HG02642 (cell line): ENCODE measurements at regions not wholly inside any gene's neighbourhood (a gene's known extent, or its start where the extent isn't known, plus 50 kb on each side); places are given as distances from the start of the nearest gene placed in this dataset.
A peak's percentile ranks its signal among the peaks of the same experiment; 100 is the strongest.

ENCODE experiments used
- ATAC-seq: cut with Tn5 transposase; IDR thresholded peaks from one replicate; pipeline ENCODE4 v1.9.1; 2021; ENCODE audit warnings: mild to moderate bottlenecking; ENCODE audit not compliant: unreplicated experiment, poor library complexity

- no peak for ATAC-seq
Measured at GRCh38 chr7:121575194-121575765, 179.2 kb upstream of the FAM3C start.

GRCh38 chr7:121574109-121574508 is 178.0 kb upstream of the FAM3C start:
- ATAC-seq = no peak

DNA sequence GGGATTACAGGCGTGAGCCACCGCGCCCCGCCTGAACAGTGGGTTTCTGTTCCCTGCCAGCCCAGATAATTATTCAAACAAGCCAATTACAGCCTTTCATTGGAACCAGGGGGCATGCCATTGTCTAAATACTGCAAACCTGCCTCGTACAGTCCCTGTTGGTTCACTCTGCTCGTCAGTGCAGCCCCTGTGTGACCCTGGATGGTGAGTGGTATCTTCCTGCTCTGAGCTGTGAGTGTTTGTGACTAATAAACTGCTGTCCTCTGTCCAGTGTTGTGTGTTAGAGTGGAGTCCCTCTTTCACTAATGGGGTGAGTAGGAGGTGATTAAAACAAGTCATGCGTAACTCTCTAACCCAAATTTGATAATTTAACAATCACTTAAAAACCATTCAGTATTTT is 176.5 kb upstream of the FAM3C start:
- no peak for ATAC-seq

DNA sequence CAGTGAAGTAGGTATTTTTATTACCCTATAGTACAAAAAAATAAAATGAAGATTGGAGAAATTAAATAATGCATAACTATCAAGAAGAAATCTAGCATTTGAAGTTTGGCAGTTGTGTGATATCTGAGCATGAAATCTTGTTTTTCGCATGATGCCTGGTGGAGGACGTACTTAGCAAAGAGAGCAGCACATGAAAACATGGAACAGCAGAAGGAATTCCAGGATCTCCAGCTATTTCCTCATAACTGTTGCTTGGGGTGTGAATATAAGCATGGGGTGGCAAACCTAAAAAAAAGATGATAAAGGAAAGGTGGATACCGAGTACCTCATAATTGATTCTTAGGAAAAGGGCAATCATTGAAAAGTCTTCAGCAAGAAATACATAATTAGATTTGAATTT is 174.3 kb upstream of the FAM3C start:
- no peak for ATAC-seq

GRCh38 chr7:121563177-121563576 is 167.1 kb upstream of the FAM3C start:
- ATAC-seq = no peak

DNA sequence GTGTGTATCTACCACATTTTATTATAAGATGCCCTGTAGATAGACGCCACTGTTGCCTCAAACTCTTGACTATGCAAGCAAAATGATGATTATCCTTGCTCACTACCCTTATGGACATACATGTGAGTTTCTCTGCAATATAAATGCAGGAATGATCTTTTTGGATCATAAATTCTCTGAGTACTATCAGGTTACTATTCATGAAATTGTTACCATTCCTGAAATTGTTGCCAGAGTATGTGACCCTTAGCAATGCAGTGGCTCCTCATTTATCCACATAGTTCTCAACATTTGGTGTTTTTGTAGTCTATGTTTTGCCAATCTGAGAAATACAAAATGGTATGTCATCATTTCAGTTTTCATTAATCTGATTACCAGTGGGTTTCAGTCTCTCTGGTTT is 166.2 kb upstream of the FAM3C start:
- no peak for ATAC-seq

DNA sequence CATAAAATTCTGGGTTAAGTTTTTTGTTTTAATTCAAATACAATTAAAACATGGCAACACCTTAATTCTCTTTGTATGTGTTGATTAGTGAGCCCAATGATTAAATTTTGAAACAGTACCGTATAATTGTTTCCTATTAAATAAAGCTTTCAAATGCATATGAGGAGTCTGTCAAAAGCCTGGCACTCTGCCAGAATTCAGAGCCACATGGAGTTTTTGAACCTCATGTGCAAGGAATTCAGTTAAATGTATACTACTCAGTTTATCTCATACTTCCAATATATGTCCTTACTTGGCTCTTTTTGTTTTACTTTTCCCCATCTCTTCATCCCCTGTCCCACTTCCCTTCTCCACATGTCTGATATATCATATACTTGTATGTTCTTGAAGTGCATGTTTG is 165.6 kb upstream of the FAM3C start:
- ATAC-seq = no peak

DNA sequence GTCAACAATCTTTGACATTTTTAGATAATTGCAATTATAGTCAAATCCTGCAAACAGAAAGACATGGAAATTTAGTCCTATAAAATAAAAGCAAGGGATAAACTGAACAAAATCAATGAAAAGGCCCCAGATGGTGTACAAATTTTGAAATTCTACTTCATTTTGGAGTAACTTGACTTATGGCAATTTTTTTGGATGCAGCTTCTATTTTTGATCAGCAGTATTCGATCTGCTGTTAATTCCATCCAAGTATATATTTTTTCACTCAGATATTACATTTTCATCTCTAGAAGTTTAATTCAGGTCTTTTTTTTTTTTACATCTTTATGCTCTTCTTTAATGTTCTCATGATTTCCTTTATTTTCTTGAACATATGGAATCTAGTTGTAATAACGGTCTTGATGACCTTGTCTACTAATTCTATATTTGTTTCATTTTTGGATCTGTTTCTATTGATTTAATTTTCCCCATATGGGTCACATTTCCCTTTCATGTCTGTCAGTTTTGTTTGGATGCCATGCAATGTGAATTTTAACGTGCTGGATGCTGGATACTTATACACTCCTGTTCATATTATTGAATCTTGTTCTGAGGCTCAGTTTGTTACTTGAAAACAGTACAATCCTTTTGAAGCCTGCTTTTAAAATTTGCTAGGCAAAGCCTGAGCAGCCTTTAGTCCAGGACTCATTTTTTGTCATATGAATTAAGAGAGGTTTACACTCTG is 164.3 kb upstream of the FAM3C start:
- ATAC-seq = no peak

DNA sequence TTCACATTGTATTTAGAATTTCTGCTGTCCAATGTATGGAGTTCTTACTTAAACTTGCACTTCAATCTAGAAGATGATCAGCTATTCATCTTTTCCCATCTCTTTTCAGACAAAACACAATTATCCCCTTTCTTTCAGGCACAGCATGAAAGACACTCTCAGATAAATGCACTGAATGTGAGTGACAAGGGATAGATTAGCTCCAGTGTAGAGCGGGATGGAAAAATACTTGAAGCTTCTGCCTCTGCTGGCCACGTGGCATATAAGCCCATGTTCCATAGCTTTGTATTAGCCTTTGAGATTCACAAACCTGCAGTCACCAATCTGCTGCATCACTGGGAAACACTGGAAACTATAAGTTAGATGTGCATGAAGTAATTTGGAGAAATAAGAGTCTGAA is 162.2 kb upstream of the FAM3C start:
- ATAC-seq = no peak

DNA sequence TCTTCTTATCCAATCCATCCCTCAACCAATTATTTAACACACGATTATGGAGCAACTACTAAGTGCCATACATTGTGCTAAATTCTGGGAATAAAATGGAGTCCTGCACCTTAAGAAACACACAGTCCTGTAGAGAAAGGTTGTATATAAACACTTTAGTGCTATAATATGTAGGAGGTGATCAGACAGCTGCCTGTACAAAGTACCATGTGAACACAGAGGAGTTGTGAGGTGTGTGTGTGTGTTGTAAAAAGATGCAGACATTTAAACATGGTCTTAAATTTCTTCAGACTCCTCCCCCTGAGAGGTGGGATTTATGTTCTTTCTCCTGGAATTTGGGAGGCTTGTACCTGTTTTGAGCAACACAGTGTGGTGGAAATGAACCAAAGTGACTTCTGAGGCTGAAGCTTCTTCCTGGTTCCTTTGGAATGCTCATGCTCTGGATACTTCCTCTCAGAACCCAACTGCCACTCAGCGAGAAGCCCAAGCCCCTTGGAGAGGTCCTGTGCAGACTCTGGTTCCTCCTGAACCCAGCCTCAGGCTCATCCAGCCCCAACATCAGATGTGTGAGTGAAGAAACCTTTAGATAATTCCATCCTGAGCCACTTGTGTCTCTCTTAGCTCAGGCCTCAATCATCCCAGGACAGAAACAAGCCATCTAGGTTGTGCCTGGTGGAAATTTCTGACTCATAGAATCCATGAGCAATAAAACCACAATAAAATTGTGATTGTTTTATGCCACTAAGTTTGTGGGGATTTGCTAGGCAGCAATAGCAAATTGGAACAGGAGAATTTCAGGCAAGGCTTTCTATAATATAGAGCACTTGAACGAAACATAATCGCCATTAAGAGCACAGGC is 161.2 kb upstream of the FAM3C start:
- ATAC-seq = no peak

DNA sequence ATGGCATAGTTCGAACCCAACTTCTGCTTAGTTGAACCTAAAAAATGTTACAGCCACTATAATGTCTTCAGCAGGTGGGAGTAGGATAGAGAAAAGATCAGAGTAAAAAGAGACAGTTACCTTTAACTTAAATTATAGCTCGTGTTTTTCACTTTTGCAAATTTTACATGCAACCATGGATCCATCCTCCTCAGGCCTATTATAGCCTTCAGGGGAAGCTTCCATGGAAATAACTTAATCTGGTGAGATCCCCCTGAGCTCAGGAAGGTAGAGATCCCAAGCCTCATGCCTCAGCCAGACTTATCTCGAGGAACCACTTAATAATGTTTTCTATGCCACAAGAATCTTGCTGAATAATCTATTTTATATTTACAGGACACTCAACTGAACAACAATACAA is 159.4 kb upstream of the FAM3C start:
- ATAC-seq = no peak

- peak; percentile 72 for ATAC-seq
Measured at GRCh38 chr7:121547544-121548092, 151.5 kb upstream of the FAM3C start.

DNA sequence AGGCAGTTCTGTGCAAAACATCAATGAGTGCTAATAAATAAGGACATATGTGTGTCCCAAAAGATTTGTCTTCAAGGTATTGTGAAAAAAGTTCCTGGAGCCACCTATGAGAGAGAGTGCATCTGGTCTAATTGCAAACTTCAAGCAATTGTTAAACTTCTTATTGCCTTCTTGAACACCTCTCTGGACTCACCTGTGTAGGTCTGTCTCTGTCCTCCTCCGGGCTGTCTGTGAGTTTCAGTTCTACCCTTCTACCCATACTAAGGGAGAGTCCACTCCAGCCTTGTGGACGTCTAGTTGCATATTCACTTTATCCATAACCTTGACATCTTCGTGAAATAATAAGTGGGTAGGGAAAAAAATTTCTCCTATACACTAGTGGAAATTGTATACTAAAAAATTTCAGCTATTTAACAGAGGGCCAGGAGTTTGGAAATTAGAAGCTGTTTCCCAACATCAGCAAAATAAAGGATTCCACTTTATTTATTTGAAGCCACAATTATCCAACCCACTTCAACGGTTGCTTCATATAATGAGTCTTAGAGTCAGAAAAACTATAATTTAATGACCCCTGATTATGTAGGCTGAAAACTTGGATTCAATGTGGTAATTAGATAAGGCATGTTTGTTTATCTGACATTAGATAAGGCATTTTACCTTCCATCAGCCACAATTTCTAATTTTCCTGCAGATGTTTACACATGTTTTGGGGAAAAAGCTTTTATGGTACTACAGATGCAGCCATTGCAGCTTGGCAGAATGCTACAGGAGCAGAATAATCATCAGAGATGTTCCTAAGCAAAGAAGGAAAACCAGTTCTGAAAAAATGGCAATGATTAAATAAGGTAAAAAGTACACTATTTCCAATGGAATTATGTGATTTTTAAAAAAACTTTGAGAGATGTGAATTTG is 150.8 kb upstream of the FAM3C start:
- no peak for ATAC-seq

- ATAC-seq = no peak
Measured at GRCh38 chr7:121545418-121545817, 149.3 kb upstream of the FAM3C start.

DNA sequence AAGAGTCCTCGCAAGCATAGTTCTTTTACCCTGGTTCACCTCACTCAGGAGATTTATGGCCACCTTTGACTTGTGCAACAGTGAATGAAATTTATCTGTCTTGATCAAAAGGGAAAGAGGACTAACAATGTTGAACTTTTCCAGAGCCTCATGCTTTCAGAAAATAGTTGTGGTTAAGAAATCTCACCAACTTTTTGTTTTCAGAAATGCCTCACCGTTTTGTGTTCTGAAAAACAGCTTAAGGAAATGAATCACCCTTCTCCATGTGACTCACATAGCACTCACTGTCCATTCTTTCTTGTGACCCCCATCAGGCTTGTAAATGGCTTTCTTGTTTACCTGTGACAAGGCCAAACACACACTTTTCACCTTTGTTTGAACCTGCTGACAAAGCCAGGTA is 148.6 kb upstream of the FAM3C start:
- peak; percentile 65 for ATAC-seq

GRCh38 chr7:121544238-121544637 is 148.1 kb upstream of the FAM3C start:
- ATAC-seq = no peak

DNA sequence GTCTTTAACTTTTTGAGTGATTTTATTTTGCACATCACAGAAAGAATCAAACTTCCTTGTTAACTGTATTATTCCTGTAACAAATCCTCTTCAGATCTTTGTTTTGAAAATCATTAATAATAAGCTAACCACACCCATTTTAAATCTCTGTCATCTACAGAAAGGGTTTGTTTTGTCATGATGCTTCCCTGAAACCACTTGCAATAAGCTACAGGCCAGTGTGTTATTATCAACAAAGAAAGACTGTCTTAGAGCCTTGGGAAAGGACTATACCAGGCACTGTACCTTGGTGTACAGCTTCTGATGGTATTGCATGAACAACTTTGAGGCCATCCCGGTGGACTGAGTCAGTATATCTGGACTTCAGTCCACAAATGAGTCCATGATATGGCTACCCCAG is 145.3 kb upstream of the FAM3C start:
- no peak for ATAC-seq

DNA sequence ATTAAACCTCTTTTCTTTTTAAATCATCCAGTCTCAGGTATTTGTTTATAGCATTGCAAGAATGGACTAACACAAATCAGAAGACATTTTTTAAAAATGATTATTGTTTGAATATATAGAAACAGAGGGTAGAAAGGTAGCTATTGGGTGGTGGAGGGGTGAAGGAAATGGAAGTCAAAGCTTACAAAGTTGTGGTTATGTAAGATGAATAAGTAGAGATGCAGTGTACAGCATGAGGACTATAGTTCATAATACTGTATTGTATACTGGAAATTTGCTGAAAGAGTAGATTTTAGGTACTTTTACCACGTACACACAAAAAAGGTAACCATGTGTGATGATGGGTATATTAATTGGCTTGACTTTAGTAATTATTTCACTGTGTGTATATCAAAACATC is 144.0 kb upstream of the FAM3C start:
- ATAC-seq = no peak

DNA sequence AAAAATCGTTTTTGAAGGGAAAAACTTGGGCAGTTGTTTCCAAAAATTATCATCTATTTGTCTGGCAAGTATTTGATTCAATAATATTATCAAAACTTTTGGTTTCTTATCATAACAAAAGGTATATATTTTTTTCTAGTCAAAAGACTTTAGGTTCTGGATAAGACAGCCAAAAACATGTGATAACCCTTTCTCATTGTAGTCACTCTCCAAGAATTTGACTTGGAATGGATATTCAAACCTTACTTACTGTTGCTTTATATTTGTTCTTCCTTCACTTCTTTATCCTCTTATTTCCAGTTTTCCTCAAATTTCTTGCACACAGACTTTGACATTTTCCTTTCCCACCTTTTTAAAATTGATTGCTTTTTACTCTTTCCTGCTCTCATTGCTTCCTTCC is 140.9 kb upstream of the FAM3C start:
- no peak for ATAC-seq
